ENCODE measurements at regions not wholly inside any gene's neighbourhood (a gene's known extent, or its start where the extent isn't known, plus 50 kb on each side); places are given as distances from the start of the nearest gene placed in this dataset.

DNA sequence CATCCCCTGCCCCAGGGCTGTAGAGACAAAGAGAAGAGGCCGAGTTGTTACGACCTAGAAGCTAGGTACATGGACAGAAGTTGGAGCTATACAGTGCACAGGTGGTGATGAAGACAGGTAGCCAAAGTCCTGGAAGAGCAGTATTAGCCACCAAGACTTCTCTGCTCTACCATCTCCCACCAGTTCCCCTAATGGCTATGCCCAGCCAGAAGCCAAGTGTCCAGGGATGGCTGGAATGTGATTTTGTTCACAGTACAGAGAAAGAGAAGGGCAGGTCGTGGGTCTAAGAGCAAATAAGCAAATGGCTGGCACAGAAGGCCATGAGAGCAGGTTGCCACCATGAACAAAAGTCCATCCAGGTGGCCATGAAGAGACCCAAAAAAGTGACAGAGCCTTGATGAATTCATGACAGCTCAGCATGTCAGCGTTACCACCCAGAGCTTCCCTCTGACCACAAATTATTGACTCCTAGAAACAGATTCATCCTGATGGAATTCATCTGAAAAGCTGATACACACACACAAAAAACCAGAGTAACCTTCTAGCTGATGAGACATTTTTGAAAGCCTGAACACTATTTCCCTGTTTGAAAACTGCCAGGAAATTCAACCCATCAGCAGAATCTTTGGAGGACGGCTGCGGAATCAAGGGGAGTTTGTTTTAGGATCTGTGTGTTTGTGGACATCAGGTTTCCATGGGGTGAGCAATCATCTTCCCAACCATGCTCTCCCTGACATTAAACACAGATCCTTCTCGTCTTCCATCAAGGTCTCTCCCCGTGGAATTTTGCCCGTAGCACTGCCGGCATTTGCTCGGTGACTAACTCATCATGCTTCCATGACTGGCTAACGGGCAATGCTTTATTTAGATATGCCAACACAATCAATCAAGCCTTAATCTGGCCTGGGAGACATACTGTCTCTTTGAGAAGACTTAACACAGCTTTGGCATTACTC is 906.7 kb upstream of the AUTS2 start:
- no peaks in the 10 kb centered on the region for H3K4me1 ChIP-seq (replicated peaks)
- no peaks in the 10 kb centered on the region for H3K36me3 ChIP-seq
- H3K27ac ChIP-seq = no peak overlapping the region
- H3K4me3 ChIP-seq = no peak overlapping the region
- no peaks in the 10 kb centered on the region for H3K9me3 ChIP-seq
- intact Hi-C loops (cut with DNase I) = no loop called here
- 90% methylated on average over 12 of the region's 12 CpGs for WGBS
- TF ChIP-seq, protein P1, sequence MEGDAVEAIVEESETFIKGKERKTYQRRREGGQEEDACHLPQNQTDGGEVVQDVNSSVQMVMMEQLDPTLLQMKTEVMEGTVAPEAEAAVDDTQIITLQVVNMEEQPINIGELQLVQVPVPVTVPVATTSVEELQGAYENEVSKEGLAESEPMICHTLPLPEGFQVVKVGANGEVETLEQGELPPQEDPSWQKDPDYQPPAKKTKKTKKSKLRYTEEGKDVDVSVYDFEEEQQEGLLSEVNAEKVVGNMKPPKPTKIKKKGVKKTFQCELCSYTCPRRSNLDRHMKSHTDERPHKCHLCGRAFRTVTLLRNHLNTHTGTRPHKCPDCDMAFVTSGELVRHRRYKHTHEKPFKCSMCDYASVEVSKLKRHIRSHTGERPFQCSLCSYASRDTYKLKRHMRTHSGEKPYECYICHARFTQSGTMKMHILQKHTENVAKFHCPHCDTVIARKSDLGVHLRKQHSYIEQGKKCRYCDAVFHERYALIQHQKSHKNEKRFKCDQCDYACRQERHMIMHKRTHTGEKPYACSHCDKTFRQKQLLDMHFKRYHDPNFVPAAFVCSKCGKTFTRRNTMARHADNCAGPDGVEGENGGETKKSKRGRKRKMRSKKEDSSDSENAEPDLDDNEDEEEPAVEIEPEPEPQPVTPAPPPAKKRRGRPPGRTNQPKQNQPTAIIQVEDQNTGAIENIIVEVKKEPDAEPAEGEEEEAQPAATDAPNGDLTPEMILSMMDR (IDR thresholded peaks at IDR 0.05) = no peak
- no peak for DNase-seq (ENCODE audit: low spot score)
- H3K27me3 ChIP-seq (replicated peaks; ENCODE audit: insufficient read depth) = no peaks in the 10 kb centered on the region

DNA sequence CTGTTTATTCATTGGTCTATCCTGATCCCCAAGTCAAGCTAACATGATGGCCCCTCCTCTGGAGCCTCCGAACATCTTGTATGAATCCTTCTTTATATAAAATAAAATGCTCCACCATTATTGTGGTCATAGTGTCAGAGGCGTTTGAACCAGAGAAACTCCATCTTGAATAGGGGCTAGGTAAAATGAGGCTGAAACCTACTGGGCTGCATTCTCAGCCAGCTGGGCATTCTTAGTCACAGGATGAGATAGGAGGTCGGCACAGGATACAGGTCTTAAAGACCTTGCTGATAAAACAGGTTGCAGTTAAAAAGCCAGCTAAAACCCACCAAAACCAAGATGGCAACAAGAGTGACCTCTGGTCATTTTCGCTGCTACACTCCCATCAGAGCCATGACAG is 905.8 kb upstream of the AUTS2 start:
- H3K4me1 ChIP-seq (replicated peaks) = no peaks in the 10 kb centered on the region
- no peaks in the 10 kb centered on the region for H3K9me3 ChIP-seq
- intact Hi-C loops (cut with DNase I) = no loop called here
- TF ChIP-seq POLR2A (IDR thresholded peaks at IDR 0.05) (no peak), POLR2AphosphoS5 (IDR thresholded peaks at IDR 0.05) (no peak)
- H3K27ac ChIP-seq = no peak overlapping the region
- no peaks in the 10 kb centered on the region for H3K27me3 ChIP-seq (replicated peaks; ENCODE audit: insufficient read depth)
- 97% methylated on average over 4 of the region's 4 CpGs for WGBS
- H3K4me3 ChIP-seq = no peak overlapping the region
- no peak for DNase-seq (ENCODE audit: low spot score)
- no peaks in the 10 kb centered on the region for H3K36me3 ChIP-seq

DNA sequence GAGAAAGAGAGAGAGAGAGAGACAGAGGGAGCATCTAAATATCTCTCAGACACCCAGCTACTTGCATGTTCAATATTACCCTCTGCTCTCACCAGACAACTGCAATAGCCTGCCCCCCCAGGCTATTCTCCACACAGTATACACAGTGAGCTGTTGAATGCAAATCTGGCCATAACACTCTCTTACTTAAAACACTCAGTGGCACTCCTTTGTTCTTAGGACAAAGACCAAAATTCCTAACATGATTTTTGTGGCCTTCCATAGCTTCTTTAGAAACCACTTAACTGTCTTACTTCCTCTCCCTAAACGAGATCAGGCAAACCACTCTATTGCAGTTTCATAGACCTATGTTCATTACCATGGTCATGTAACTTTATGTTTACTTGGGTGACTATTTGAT is 903.6 kb upstream of the AUTS2 start:
- H3K9me3 ChIP-seq = no peaks in the 10 kb centered on the region
- TF ChIP-seq, protein P1 (IDR thresholded peaks at IDR 0.05) = no peak
- TF ChIP-seq POLR2AphosphoS5 (IDR thresholded peaks at IDR 0.05) (no peak), POLR2A (IDR thresholded peaks at IDR 0.05) (no peak)
- H3K4me3 ChIP-seq = no peak overlapping the region
- H3K27me3 ChIP-seq (replicated peaks; ENCODE audit: insufficient read depth) = no peaks in the 10 kb centered on the region
- no peaks in the 10 kb centered on the region for H3K36me3 ChIP-seq
- intact Hi-C loops (cut with DNase I) = no loop called here
- WGBS = 41% methylated on average over 1 of the region's 1 CpG
- H3K27ac ChIP-seq = no peak overlapping the region
- DNase-seq (ENCODE audit: low spot score) = no peak
- H3K4me1 ChIP-seq (replicated peaks) = no peaks in the 10 kb centered on the region

DNA sequence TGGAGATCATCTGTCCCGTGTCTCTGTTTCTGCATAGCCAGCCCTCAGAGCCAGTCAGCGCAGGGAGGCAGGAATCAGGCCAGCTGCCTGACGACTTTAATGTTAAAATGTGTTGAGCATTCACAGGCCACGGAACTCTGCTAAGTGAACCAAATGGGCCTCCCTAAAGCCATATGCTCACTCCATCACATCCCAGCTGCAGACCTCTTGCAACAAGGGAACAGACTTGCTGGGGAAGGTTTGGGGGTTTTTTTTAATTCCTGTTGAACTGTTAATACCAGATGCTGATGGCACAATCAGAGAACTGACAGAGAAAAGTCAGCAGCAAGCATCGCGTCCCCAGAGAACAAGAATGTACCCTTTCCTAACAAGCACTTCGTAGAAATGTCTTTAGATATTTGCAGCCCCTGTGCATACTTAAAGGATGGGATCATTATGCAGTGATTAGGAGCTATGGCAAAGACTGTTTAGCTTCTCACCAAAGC is 900.4 kb upstream of the AUTS2 start:
- intact Hi-C loops (cut with DNase I) = no loop called here
- WGBS = 86% methylated on average over 7 of the region's 7 CpGs

DNA sequence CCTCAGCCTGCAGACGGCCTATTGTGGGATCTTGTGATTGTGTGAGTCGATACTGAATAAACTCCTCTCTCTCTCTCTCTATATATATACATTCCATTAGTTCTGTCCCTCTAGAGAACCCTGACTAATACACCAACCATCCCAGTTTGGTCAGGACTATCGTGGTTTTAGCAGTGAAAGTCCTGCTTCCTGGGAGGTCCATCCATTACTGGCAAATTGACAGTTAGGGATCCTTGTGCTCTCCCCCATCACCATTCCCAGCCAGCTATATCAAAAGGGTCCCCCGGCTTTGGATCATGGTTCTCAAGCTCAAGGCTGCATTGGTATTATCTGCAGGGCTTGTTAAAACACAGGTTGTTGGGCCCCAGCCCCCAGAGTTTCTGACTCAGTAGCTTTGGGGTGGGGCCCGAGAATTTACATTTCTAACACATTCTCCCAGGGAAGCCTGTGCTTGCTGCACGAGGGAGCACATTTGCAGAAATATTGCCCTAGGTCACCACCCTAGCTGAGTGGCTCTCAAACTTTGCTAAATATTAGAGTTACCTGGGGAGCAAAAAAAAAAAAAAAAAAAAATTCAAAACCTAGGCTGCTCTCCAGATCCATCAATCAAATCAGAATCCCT is 899.1 kb upstream of the AUTS2 start:
- Histone ChIP-seq H3K27ac (no peak overlapping the region), H3K9me3 (no peaks in the 10 kb centered on the region), H3K27me3 (replicated peaks; ENCODE audit: insufficient read depth) (no peaks in the 10 kb centered on the region), H3K36me3 (no peaks in the 10 kb centered on the region), H3K4me1 (replicated peaks) (no peaks in the 10 kb centered on the region), H3K4me3 (no peak overlapping the region)
- no peak for DNase-seq (ENCODE audit: low spot score)
- TF ChIP-seq, protein P1 (IDR thresholded peaks at IDR 0.05) = no peak
- TF ChIP-seq POLR2A (IDR thresholded peaks at IDR 0.05) (no peak), POLR2AphosphoS5 (IDR thresholded peaks at IDR 0.05) (no peak)
- 70% methylated on average over 6 of the region's 6 CpGs for WGBS
- intact Hi-C loops (cut with DNase I) = no loop called here

More for the DNA sequence above, 900.4 kb upstream of the AUTS2 start:
- Histone ChIP-seq H3K4me3 (no peak overlapping the region), H3K9me3 (no peaks in the 10 kb centered on the region), H3K4me1 (replicated peaks) (no peaks in the 10 kb centered on the region), H3K27ac (no peak overlapping the region), H3K36me3 (no peaks in the 10 kb centered on the region), H3K27me3 (replicated peaks; ENCODE audit: insufficient read depth) (no peaks in the 10 kb centered on the region)
- TF ChIP-seq POLR2AphosphoS5 (IDR thresholded peaks at IDR 0.05) = no peak
- no peak for TF ChIP-seq POLR2A (IDR thresholded peaks at IDR 0.05)
- TF ChIP-seq, protein P1 (IDR thresholded peaks at IDR 0.05) = no peak
- DNase-seq (ENCODE audit: low spot score) = no peak
